KMS-11 (cell line): ENCODE measurements at regions not wholly inside any gene's neighbourhood (a gene's known extent, or its start where the extent isn't known, plus 50 kb on each side); places are given as distances from the start of the nearest gene placed in this dataset.

Source experiments
- H2AFZ ChIP-seq: fragments of 200-600 bp; sonication (generic); 2 replicates; pipeline ENCODE4 v1.6.1; 2016; ENCODE audit warnings: antibody characterized with exemption, mixed run types, low read depth
- H3K27ac ChIP-seq: fragments of 200-600 bp; sonication (generic); 2 replicates; pipeline ENCODE4 v1.6.1; 2016; ENCODE audit warnings: mild to moderate bottlenecking, mixed run types
- H3K27me3 ChIP-seq: fragments of 200-600 bp; sonication (generic); 2 replicates; pipeline ENCODE4 v1.6.1; 2017; ENCODE audit warnings: mild to moderate bottlenecking, low read depth, mixed run types, moderate library complexity; ENCODE audit not compliant: insufficient read depth
- H3K36me3 ChIP-seq: fragments of 200-600 bp; sonication (generic); 2 replicates; pipeline ENCODE4 v1.6.1; 2017; ENCODE audit warnings: mild to moderate bottlenecking, mixed run types; ENCODE audit not compliant: insufficient read depth
- H3K4me1 ChIP-seq: fragments of 200-600 bp; sonication (generic); 2 replicates; pipeline ENCODE4 v1.6.1; 2016; ENCODE audit warnings: mild to moderate bottlenecking, low read depth, mixed run types; ENCODE audit not compliant: poor library complexity, severe bottlenecking
- H3K4me2 ChIP-seq: fragments of 200-600 bp; sonication (generic); 2 replicates; pipeline ENCODE4 v1.7.0; 2016; ENCODE audit warnings: mild to moderate bottlenecking, mixed run types
- H3K4me3 ChIP-seq: fragments of 200-600 bp; sonication (generic); IDR thresholded peaks from 2 replicates; pipeline ENCODE4 v1.6.1; 2017; ENCODE audit warnings: low read depth, low read length, mixed read lengths; ENCODE audit not compliant: insufficient read depth
- H3K79me2 ChIP-seq: fragments of 200-600 bp; sonication (generic); 2 replicates; pipeline ENCODE4 v1.6.1; 2016; ENCODE audit warnings: low read depth, mixed run types; ENCODE audit not compliant: insufficient read depth
- H3K9ac ChIP-seq: fragments of 200-600 bp; sonication (generic); 2 replicates; pipeline ENCODE4 v1.6.1; 2016; ENCODE audit warnings: mild to moderate bottlenecking, mixed run types
- H4K20me1 ChIP-seq: fragments of 200-600 bp; sonication (generic); 2 replicates; pipeline ENCODE4 v1.6.1; 2016; ENCODE audit warnings: mild to moderate bottlenecking, mixed run types; ENCODE audit not compliant: insufficient read depth
- CTCF ChIP-seq: fragments of 200-600 bp; sonication (generic); conservative IDR thresholded peaks from 2 replicates; pipeline ENCODE4 v1.6.1; 2017; ENCODE audit warnings: low read depth, mild to moderate bottlenecking, antibody characterized with exemption, low read length, moderate library complexity, mixed read lengths

GRCh38 chr20:7776148-7776547 is 164.1 kb downstream of the HAO1 start:
- Histone ChIP-seq H3K4me2 (no peak overlapping the region), H3K4me1 (peaks cover 7% of the 10 kb centered on the region), H3K36me3 (no peaks in the 10 kb centered on the region), H2AFZ (no peak overlapping the region), H3K27me3 (no peaks in the 10 kb centered on the region), H3K79me2 (no peaks in the 10 kb centered on the region), H3K27ac (no peak overlapping the region), H3K4me3 (no peak overlapping the region), H3K9ac (no peak overlapping the region), H4K20me1 (no peaks in the 10 kb centered on the region)
- no peak for TF ChIP-seq CTCF

GRCh38 chr20:7790189-7790588 is 150.1 kb downstream of the HAO1 start:
- H2AFZ ChIP-seq, result no peak overlapping the region
- no peak for TF ChIP-seq CTCF
- no peak overlapping the region for H3K27ac ChIP-seq
- H3K4me3 ChIP-seq, result no peak overlapping the region
- H3K9ac ChIP-seq, result no peak overlapping the region
- no peaks in the 10 kb centered on the region for H3K79me2 ChIP-seq
- H4K20me1 ChIP-seq, result no peaks in the 10 kb centered on the region
- H3K27me3 ChIP-seq, result no peaks in the 10 kb centered on the region
- H3K4me2 ChIP-seq, result no peak overlapping the region
- no peaks in the 10 kb centered on the region for H3K36me3 ChIP-seq
- H3K4me1 ChIP-seq, result no peaks in the 10 kb centered on the region

GRCh38 chr20:7792150-7792869 is 147.9 kb downstream of the HAO1 start:
- H4K20me1 ChIP-seq, result no peaks in the 10 kb centered on the region
- no peak overlapping the region for H3K4me3 ChIP-seq
- no peak overlapping the region for H3K4me2 ChIP-seq
- no peak for TF ChIP-seq CTCF
- H3K4me1 ChIP-seq, result no peaks in the 10 kb centered on the region
- no peak overlapping the region for H2AFZ ChIP-seq
- H3K9ac ChIP-seq, result no peak overlapping the region
- no peak overlapping the region for H3K27ac ChIP-seq
- no peaks in the 10 kb centered on the region for H3K79me2 ChIP-seq
- H3K36me3 ChIP-seq, result no peaks in the 10 kb centered on the region
- H3K27me3 ChIP-seq, result no peaks in the 10 kb centered on the region

- no peak overlapping the region for H3K4me3 ChIP-seq
- H3K9ac ChIP-seq, result no peak overlapping the region
- no peak for TF ChIP-seq CTCF
- no peaks in the 10 kb centered on the region for H3K4me1 ChIP-seq
- H3K27ac ChIP-seq, result no peak overlapping the region
- no peaks in the 10 kb centered on the region for H3K27me3 ChIP-seq
- H3K79me2 ChIP-seq, result no peaks in the 10 kb centered on the region
- no peaks in the 10 kb centered on the region for H3K36me3 ChIP-seq
- H3K4me2 ChIP-seq, result no peak overlapping the region
- no peak overlapping the region for H2AFZ ChIP-seq
- H4K20me1 ChIP-seq, result no peaks in the 10 kb centered on the region
Observed at GRCh38 chr20:7798176-7798575, 142.1 kb downstream of the HAO1 start.
